BJ (cell line): ENCODE measurements at regions not wholly inside any gene's neighbourhood (a gene's known extent, or its start where the extent isn't known, plus 50 kb on each side); places are given as distances from the start of the nearest gene placed in this dataset.
A peak's percentile ranks its signal among the peaks of the same experiment; 100 is the strongest.

Experiments used
- CTCF ChIA-PET: fragments of 350-600 bp; formaldehyde crosslinking; extraction: SDS; loops from one replicate; lab custom pipeline; 2021; ENCODE audit warnings: antibody characterized with exemption, inconsistent platforms; lab: Yijun Ruan, JAX
- POLR2A ChIA-PET: fragments of 300-600 bp; sonication (Branson Sonifier 250); formaldehyde crosslinking; extraction: SDS; loops from one replicate; lab custom pipeline; 2021; ENCODE audit warnings: antibody characterized with exemption; lab: Charles Lee
- DNase-seq: peaks from one replicate; pipeline ENCODE4 v3.0.0-alpha.2; 2011; ENCODE audit warnings: low read depth
- H3K27me3 ChIP-seq: 2 replicates; pipeline ENCODE4 v1.6.0; 2011; ENCODE audit warnings: low read length; ENCODE audit not compliant: control insufficient read depth, insufficient read depth
- H3K36me3 ChIP-seq: 2 replicates; pipeline ENCODE4 v1.5.1; 2011; ENCODE audit warnings: low read length; ENCODE audit not compliant: control insufficient read depth, insufficient read depth
- H3K4me3 ChIP-seq: 2 replicates; pipeline ENCODE4 v1.5.1; 2011; ENCODE audit warnings: low read depth, mild to moderate bottlenecking, control low read depth, low read length
- CTCF ChIP-seq: IDR thresholded peaks from 2 replicates; pipeline ENCODE4 v1.5.1; 2011; ENCODE audit warnings: low read depth, mild to moderate bottlenecking, control low read depth, inconsistent platforms, low read length, moderate library complexity; ENCODE audit not compliant: insufficient read depth

DNA sequence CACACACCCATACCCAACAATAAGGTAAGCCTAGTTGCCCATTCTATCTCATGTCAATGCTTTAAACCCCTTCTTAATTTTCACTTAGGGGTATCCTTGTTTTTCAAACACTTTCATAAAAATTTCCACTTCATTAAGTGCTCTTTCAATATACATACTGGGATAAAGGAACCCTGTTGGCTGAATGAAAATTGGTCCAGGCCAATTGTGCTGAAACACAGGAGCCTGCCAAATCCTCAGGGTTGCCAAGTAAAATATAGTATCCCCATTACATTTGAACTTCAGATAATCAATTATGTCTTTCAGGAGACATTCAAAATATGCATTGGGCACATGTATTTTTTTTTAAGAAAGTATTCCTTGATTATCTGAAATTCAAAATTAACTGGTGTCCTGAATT is 1131.1 kb downstream of the SLITRK1 start:
- ChIA-PET CTCF (no interaction called here), POLR2A (no interaction called here)
- H3K4me3 ChIP-seq = no peak overlapping the region
- H3K27me3 ChIP-seq = no peaks in the 10 kb centered on the region
- DNase-seq = no peak
- TF ChIP-seq CTCF = no peak
- H3K36me3 ChIP-seq = no peaks in the 10 kb centered on the region

DNA sequence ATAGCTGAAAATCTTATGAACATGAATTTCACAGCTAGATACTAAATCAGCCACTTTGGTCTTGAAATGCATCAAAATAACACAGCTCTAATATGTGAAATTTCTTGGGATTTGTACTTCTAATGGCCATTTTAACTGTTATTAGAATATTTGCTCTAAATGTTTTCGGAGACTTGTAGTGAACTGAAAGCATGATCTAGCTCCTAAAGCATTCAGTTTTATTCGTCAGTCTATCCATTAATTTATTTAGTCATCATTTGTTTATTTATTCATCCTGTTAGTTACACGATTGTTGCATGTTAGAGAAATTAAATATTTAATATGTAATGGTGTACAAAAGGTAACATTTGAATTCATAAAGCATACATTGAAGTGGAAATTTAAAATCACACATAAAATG is 1132.7 kb downstream of the SLITRK1 start:
- ChIA-PET POLR2A (no interaction called here), CTCF (interaction anchor here (0.6 to 0.8 kb wide), 2 partner anchors 9 to 657 kb away, joined by 3 read pairs; no protein-coding TSS in a partner anchor)
- no peak for TF ChIP-seq CTCF
- DNase-seq = no peak
- Histone ChIP-seq H3K36me3 (no peaks in the 10 kb centered on the region), H3K27me3 (no peaks in the 10 kb centered on the region), H3K4me3 (no peak overlapping the region)

- ChIA-PET POLR2A (interaction anchor here (0.6 kb wide), 1 partner anchor 73 kb away, joined by 3 read pairs; no protein-coding TSS in a partner anchor), CTCF (no interaction called here)
- no peaks in the 10 kb centered on the region for H3K36me3 ChIP-seq
- H3K4me3 ChIP-seq = no peak overlapping the region
- peak; percentile 65 for DNase-seq
- no peak for TF ChIP-seq CTCF
- H3K27me3 ChIP-seq = no peaks in the 10 kb centered on the region
These were observed 1134.3 kb downstream of the SLITRK1 start for GRCh38 chr13:82747958-82748357.

DNA sequence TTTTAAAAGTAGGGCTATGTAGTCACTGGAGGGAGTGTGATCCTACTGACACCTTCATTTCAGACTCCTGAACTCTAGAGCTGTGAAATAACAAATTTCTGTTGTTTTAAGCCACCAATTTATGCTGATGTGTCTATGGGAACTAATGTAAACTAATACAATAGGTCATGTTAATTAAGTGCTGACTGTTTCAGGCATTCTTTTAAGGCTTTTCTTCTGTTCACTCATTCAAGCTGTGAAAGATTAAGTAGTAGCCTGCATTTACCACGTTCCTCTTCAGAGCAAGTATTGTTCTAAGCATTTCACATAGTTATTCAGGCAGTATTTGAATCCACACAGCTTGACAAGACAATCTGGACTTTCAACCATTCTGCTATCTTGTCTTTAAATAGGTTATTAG is 1135.0 kb downstream of the SLITRK1 start:
- CTCF ChIA-PET = no interaction called here

DNA sequence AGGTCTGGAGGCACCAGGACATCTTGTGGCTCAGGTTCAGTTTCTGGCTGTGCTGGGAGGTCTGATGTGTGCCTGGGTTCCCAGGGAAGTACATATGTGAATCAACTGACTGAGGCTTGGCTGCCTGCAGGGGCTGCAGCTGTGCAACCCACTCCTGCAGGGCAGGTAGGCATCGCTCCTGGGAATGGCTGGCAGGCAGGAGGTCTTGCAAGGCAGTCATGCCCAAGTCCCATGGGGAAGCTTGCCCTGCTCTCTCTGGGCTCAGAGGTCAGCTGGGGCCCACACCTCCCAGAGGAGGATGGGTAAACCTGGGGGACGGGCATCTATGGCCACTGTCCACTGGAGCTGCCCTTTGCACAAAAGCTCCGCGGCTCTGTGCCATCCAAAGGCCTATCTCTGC is 1141.8 kb downstream of the SLITRK1 start:
- H3K36me3 ChIP-seq = no peaks in the 10 kb centered on the region
- CTCF ChIA-PET = interaction anchor here (0.5 to 1.0 kb wide), 2 partner anchors 45 to 135 kb away, joined by 3 to 7 read pairs; no protein-coding TSS in a partner anchor
- POLR2A ChIA-PET = no interaction called here
- no peaks in the 10 kb centered on the region for H3K27me3 ChIP-seq
- TF ChIP-seq CTCF = no peak
- no peak overlapping the region for H3K4me3 ChIP-seq
- no peak for DNase-seq

More for the DNA sequence above, 1135.0 kb downstream of the SLITRK1 start:
- H3K27me3 ChIP-seq = no peaks in the 10 kb centered on the region
- POLR2A ChIA-PET = no interaction called here
- no peaks in the 10 kb centered on the region for H3K36me3 ChIP-seq
- TF ChIP-seq CTCF = no peak
- DNase-seq = no peak
- no peak overlapping the region for H3K4me3 ChIP-seq
